NCI-H2081 (cell line): ENCODE measurements at regions not wholly inside any gene's neighbourhood (a gene's known extent, or its start where the extent isn't known, plus 50 kb on each side); places are given as distances from the start of the nearest gene placed in this dataset.
A peak's percentile ranks its signal among the peaks of the same experiment; 100 is the strongest.

ENCODE experiments used
- DNase-seq, 2 experiments: peaks; one replicate each; lab custom pipeline; 2025; lab: John Stamatoyannopoulos, UW

DNA sequence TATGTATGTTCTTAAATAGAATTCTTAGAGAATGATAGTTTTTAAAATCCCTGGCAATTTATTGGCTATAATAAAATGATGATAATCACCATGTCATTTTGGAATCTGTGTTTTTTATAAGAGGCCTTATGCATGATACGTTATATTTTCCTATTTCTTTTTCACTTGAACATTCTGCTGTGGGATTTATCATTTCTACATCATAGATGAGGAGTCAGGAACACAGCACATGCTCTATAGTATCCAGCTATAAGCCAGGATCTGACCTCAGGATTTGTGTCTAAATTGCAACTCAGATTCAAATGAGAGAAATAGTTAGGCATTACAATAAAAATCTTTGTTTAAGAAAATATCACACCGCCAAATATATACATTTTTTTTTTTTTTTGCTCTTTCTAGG, 928.0 kb downstream of the EFNB2 start:
- no peak for DNase-seq

DNA sequence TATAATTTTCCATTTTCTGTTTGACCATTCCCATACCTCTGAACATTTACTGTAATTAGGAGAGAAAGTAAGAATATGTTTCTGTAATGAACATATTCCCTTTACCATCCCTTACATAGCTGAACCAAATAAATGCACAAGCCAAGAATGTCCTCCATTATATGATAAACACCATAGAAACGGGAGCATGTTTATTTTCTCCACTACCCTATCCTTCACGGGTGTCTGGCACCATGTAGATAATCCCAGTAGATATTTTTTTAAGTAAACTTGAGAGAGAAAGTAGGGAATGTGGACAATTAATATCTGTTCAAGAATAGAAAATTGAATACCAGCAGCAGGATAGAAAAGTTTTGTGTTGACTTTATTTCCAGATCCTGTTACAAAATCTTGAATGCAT, 928.4 kb downstream of the EFNB2 start:
- no peak for DNase-seq

DNA sequence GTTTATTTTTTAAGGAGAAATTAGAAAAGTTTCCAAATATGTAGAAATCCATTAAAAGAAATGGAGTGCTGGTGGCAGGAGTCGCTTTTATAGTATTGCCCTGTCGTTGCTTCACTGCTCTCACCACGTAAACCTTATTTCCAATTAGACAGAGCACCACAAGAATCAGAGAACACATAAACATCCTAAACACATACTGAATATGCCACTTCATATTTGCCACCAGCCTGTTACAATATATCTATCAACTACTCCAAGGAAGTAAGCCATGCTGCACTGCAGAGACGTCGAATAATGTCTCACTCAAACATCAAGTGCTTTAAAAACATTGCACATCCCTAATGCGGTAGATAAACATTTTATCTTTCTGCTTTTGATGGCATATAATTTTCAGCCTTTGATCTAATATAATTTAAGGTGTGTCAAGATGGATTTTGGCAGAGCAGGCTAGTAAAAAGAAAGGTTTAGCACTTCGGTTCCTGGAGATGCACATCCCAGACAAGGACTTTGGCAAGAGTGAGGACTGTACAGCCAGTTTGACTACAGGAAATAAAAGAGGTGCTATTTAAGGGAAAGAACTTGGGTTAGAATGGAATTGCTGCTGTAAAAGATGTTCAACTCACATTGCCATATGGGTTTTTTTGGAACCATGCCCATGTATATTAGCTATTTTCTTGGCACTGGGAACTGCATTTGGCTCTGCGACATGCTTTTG, 932.3 kb downstream of the EFNB2 start:
- peak; percentile 17 to 65 for DNase-seq

DNA sequence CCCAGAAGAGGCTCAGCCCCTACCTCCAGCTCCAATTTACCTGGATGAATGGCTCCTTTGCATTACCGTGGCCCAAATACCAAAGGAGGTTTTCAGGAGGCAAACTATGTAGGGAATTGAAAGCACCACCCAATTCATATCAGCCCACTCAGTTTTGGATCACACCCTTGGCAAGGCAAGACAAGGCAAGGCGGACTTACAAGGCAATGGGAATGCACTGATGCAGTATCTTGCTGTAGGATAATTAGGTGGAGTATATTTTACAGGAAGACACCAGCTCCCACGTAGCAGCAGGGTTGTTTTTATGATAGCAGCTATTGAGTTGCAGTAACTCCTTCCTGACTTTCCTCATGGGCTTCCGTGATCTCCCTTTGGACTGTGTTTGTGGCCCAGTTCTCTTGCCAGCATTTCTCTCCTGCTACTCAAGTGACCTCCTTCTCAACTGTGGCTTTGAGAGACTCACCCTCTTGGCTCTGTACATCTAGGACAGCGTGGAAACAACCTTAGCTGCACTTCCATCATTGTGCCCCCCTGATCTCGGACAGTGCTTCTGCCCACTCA, 935.9 kb downstream of the EFNB2 start:
- DNase-seq, result no peak

DNA sequence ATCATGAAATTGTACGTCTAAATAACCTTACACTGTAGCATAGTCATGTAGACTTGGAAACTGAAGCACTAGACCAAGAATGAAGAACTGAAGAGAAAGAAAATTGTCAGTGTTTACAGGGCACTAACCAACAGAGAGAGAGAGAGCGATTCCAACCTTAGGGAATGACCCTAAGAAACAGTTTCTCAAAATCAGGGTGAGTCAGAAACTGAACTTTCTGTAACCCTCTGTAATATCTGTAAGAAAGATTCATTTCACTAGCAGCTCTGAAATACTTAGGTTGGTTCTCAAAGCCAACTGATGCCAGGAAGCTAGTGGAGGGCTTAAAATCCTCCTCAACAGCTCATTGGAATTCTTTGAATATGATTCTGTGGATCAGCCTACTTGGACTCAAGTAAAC, 936.9 kb downstream of the EFNB2 start:
- DNase-seq, result no peak

- no peak for DNase-seq
Observed at GRCh38 chr13:105597573-105597972, 937.9 kb downstream of the EFNB2 start.

DNA sequence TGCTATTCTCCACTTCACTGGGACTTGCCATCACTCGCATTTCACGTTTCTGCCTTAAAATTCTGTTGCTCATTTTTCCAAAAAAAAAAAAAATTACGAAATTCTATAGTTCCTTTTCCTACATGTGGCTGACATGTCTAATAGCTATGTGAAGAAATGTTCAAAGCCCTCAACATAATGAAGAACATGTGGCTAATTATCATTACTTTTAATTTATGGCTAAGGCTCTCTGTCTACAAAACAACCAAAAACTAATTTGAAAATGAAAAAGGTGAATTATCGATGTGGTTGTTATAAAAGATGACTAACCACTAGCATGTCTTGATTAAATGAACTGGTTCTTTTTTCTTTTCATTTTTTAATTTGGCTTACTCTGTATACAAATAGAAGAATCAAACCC, 940.0 kb downstream of the EFNB2 start:
- DNase-seq, result no peak

- DNase-seq, result no peak
Observed at GRCh38 chr13:105591277-105591676, 944.2 kb downstream of the EFNB2 start.

DNA sequence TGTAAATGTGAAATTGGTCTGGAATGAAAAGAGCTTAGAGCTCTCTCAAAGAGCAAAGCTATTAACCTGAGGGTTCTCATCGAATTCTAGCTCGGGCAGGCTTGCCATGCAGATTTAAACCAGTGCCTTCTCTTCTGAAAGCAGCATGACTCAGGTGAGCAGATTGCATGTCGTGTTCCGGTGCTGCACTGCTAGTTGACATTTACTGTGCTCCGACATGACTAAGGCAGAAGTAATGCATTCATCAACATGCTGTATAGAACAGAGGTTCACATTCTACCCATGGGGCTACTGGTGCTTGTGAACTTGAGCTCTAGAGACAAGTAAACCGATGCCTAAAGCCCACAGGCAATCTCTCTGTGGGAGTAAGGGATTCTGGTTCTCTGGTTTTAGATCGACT, 947.7 kb downstream of the EFNB2 start:
- no peak for DNase-seq

DNA sequence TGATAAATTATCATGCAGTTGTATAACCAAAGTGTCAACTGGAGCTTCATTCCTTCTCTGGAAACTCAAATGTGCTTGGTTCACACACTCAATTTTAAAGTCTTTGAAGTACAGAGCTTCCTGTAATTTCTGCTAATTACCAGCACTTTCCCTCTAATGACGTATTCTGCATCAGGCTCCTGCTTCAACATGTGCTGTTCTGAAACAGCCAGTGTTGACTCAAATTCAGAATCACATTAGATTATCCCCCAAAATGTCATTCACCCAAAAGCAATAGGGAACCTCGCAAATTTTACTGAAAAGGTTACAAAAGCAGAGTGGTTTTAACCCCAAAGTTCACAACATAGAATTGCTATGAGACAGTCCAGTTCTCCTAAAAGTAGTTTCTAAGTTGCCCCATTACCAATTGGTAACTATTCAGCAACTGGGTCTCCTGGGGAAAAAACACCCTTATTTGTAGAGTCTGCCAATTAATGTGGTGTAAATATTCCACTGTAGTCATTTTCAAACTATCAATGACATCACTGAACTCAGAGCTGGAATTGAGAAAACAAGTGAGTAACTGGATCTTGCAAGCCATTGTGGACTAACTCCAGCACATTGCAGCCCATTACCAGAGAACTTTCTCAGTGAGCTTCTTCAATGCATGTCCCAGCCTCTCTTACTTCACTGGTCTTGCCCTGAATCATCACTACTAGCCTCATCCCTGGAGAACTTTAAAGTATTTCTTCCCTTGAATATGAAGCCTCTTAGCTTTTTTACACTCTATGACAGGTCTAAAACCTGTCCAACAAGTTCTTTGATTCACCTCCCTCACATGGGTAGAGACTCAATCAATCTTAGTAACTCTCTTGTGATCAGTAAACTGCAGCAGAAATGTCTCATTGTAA, 955.4 kb downstream of the EFNB2 start:
- no peak for DNase-seq

DNA sequence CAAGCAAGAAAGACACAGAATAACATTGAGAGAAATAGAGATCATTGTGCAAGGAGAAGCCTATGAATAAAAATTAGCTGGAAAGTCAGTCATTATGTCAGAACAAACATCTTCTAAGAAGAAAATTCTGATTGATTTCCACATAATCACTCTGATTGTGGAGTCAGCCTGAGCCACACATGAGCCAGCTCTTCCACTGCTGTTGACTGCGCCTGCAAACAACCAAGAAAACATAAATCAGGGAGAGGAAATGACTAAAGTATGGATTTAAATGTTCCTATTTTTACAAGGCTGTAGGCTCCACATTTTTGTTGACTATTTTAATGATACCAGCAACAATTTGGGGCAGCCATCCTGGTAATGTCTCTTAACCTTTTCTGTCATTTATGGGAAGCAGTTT, 962.3 kb downstream of the EFNB2 start:
- no peak for DNase-seq

- DNase-seq, result no peak
Observed at GRCh38 chr13:105572401-105572800, 963.1 kb downstream of the EFNB2 start.

- DNase-seq, result no peak
Observed at GRCh38 chr13:105569816-105570215, 965.6 kb downstream of the EFNB2 start.

GRCh38 chr13:105567951-105568525, 967.4 kb downstream of the EFNB2 start:
- no peak for DNase-seq

DNA sequence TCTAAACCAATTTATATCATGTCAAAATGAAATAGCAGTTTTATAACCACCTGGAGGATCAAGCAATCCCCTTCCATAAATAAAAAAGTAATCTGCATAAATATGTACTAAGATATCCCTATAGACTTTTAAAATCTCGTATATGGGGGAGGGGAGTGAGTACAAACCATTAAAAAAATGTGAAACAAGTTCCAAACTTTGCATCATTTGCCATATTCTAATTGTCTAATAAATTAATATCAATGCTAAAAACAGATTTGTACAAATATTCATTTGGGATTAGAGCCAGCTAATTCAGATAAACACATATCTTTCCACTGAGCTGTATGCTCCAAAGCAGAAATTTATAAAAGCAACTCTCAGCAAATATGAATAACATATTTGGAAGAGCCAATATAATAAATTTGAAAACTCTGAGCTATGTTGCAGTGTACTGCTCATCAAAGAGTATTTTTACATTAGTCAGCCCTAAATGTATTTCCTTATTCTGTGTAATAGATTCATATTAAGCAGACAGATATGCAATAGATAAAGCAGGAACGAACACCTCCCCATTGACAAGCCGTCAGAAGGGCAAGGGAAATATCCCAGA, 970.2 kb downstream of the EFNB2 start:
- DNase-seq, result no peak

DNA sequence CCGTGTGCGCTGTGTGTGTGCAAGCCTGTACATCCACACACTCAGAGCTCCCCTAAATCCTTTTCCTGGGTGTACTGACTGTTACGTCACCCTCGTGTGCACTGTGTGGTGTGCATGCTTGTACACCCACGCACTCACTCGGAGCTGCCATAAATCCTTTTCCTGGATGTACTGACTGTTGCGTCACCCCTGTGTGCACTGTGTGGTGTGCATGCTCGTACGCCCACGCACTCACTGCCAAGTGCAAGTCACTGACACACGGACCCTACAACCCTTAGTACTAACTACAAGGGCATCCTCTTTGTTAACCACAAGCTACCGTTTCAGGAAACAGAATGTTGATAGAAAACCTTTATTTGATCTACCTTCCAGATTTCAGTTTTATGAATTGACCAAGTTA, 983.4 kb downstream of the EFNB2 start:
- DNase-seq, result no peak

- DNase-seq, result no peak
Observed at GRCh38 chr13:105547851-105548250, 987.6 kb downstream of the EFNB2 start.

DNA sequence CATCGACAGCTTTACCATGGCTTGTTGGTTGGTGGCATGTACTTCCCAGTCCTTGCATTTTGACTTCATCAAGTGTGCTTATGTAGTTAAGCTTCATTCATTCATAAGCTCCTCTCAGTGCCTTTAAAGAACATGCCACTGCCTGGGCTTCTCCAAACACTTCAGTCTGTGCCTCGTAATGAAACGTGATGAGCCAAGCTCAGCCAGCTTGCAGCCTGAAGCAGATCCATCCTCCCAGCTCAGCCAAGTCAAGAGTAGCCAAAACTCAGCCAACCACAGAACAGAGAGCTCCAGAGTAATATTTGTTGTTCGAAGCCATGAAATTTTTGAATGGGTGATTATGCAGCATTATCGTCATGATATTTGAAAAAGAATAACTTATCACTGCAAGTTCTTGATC, 989.7 kb downstream of the EFNB2 start:
- no peak for DNase-seq

DNA sequence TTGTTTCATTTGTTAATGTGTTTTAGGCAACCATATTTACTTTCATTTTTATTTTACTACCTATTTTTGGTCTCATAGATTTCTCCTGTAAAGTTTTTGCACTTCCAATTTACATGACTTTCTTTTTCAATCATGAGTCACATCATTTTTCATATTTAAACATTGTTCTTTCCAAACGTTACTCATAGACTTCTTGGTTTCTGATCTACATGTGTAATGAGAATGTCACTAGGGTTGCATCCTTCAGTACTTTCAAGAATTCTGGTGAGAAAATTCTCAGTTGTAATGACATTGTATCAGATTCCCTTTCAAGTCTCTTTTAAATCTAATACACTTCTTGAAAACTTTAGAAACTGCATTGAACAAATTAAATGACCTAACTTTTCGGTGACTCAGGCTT, 991.7 kb downstream of the EFNB2 start:
- DNase-seq, result no peak

DNA sequence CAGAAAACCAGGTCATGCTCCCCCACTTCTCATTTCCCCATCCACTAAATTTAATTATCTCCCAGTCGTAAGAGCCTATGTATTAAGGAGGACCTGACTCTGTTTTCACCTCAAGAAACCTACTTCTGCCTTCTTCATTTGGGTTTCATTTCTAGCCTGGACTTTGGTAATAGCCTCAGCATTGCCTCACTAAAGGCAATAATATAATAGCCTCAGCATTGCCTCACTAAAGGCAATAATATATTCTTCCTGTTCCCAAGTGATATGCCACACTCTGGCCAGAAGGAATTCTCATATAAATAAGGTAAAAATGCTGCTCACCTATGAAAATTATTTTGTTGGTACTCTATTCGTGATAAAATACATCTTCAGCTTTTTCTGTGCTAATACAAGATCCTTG, 993.9 kb downstream of the EFNB2 start:
- no peak for DNase-seq

- DNase-seq, result no peak
Observed at GRCh38 chr13:105538346-105538745, 997.1 kb downstream of the EFNB2 start.

DNA sequence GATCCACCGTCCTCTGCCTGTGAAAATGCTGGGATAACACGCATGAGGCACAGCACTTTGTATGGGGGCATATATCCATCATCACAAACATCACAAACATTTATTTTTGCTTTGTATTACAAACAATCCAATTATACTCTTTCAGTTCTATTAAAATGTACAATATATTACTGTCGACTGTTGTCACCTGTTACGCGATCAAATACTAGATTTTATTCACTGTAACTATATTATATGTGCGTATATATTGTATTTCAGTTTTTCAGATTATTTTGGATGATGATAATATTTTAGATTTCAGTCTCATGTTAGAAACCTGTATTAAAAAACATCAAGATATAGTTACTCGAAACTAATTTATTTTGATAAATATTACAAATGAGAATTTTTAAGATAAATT, 998.3 kb downstream of the EFNB2 start:
- no peak for DNase-seq
